ENCODE measurements at regions not wholly inside any gene's neighbourhood (a gene's known extent, or its start where the extent isn't known, plus 50 kb on each side); places are given as distances from the start of the nearest gene placed in this dataset.

DNA sequence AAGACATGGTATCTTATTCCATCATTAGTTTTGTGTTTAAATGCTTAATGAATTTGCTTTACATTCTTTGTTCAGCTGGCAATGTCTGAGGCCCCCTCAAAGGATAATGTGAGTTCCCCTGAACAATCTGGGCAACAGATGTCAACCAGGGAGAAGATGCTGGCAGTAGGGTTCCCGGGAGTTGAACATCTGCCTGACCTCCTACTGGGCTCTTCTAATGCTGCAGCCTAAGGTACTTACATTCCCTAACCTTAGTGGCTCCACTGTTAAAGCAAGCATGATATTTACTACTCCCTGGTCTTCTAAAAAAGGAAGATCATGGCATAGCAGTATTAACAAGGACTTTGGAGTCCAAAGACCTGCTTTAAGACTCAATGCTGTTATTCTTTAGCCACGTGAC, 574.9 kb upstream of the NR5A2 start:
- TF ChIP-seq, protein P1, sequence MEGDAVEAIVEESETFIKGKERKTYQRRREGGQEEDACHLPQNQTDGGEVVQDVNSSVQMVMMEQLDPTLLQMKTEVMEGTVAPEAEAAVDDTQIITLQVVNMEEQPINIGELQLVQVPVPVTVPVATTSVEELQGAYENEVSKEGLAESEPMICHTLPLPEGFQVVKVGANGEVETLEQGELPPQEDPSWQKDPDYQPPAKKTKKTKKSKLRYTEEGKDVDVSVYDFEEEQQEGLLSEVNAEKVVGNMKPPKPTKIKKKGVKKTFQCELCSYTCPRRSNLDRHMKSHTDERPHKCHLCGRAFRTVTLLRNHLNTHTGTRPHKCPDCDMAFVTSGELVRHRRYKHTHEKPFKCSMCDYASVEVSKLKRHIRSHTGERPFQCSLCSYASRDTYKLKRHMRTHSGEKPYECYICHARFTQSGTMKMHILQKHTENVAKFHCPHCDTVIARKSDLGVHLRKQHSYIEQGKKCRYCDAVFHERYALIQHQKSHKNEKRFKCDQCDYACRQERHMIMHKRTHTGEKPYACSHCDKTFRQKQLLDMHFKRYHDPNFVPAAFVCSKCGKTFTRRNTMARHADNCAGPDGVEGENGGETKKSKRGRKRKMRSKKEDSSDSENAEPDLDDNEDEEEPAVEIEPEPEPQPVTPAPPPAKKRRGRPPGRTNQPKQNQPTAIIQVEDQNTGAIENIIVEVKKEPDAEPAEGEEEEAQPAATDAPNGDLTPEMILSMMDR (IDR thresholded peaks at IDR 0.05; ENCODE audit: insufficient read depth, low read length): no peak
- TF ChIP-seq GABPA (IDR thresholded peaks at IDR 0.05; ENCODE audit: low read depth): no peak
- no peak for TF ChIP-seq REST (IDR thresholded peaks at IDR 0.05; ENCODE audit: insufficient replicate concordance, low read depth)
- no peak for TF ChIP-seq SPI1 (IDR thresholded peaks at IDR 0.05; ENCODE audit: borderline replicate concordance, low read depth)

Measured in HL-60 (cell line).